ENCODE measurements at regions not wholly inside any gene's neighbourhood (a gene's known extent, or its start where the extent isn't known, plus 50 kb on each side); places are given as distances from the start of the nearest gene placed in this dataset.

DNA sequence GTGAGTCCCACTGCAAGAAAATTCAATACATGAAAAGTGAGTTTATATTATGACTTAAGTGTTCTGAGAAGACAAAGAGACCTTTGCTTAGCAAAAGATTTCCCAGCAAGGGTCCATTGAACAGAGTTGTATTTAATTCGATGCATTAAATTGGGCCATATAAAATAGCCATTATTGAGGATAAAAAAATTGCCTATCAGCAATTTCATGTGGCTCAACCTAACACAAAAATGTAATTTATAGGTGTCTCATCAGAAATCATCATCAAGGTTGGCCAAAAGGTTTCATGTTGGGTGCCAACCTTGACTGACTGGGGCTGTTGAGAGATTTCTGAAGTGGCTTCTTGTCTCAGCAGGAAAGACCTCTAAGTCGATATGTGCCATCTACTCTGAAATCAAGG lies 84.8 kb upstream of the TOX3 start:
- no peak for TF ChIP-seq CREB1 (IDR thresholded peaks at IDR 0.05; ENCODE audit: low read depth)
- TF ChIP-seq NFIC (IDR thresholded peaks at IDR 0.05), result no peak
- TF ChIP-seq, protein P1, sequence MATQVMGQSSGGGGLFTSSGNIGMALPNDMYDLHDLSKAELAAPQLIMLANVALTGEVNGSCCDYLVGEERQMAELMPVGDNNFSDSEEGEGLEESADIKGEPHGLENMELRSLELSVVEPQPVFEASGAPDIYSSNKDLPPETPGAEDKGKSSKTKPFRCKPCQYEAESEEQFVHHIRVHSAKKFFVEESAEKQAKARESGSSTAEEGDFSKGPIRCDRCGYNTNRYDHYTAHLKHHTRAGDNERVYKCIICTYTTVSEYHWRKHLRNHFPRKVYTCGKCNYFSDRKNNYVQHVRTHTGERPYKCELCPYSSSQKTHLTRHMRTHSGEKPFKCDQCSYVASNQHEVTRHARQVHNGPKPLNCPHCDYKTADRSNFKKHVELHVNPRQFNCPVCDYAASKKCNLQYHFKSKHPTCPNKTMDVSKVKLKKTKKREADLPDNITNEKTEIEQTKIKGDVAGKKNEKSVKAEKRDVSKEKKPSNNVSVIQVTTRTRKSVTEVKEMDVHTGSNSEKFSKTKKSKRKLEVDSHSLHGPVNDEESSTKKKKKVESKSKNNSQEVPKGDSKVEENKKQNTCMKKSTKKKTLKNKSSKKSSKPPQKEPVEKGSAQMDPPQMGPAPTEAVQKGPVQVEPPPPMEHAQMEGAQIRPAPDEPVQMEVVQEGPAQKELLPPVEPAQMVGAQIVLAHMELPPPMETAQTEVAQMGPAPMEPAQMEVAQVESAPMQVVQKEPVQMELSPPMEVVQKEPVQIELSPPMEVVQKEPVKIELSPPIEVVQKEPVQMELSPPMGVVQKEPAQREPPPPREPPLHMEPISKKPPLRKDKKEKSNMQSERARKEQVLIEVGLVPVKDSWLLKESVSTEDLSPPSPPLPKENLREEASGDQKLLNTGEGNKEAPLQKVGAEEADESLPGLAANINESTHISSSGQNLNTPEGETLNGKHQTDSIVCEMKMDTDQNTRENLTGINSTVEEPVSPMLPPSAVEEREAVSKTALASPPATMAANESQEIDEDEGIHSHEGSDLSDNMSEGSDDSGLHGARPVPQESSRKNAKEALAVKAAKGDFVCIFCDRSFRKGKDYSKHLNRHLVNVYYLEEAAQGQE (IDR thresholded peaks at IDR 0.05; ENCODE audit: low read depth), result no peak
- TF ChIP-seq, protein P2, sequence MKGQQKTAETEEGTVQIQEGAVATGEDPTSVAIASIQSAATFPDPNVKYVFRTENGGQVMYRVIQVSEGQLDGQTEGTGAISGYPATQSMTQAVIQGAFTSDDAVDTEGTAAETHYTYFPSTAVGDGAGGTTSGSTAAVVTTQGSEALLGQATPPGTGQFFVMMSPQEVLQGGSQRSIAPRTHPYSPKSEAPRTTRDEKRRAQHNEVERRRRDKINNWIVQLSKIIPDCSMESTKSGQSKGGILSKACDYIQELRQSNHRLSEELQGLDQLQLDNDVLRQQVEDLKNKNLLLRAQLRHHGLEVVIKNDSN (IDR thresholded peaks at IDR 0.05), result no peak
- no peak for TF ChIP-seq RAD21 (IDR thresholded peaks at IDR 0.05; ENCODE audit: low read depth)
- no peak for TF ChIP-seq ZBTB7A (IDR thresholded peaks at IDR 0.05; ENCODE audit: low read depth)
- no peak for TF ChIP-seq YY1 (IDR thresholded peaks at IDR 0.05; ENCODE audit: low read depth)

DNA sequence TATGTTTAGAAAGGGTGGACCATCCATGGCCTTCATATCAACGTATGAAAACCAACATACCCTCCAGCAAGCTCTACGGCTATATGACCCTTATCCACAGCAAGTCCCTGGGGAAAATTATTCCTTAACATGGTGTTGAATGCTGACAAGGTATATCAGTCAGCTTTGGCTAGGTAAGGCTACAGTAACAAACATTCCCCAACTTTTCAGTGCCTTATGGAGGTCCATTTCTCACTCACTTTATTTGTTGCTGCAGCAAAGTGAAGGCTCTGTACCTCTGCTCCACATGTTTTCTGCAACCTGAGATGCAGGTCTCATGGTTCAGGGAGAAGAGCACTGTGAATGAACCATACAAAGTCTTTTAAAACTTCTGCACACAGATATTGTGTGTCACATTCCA lies 83.8 kb upstream of the TOX3 start:
- TF ChIP-seq RAD21 (IDR thresholded peaks at IDR 0.05; ENCODE audit: low read depth) (no peak), TAF1 (IDR thresholded peaks at IDR 0.05; ENCODE audit: low read depth) (no peak), YY1 (IDR thresholded peaks at IDR 0.05; ENCODE audit: low read depth) (no peak), CEBPB (IDR thresholded peaks at IDR 0.05) (no peak), CREB1 (IDR thresholded peaks at IDR 0.05; ENCODE audit: low read depth) (no peak), EGR1 (IDR thresholded peaks at IDR 0.05) (no peak), ZBTB7A (IDR thresholded peaks at IDR 0.05; ENCODE audit: low read depth) (no peak), FOXM1 (IDR thresholded peaks at IDR 0.05; ENCODE audit: borderline replicate concordance, low read depth) (no peak), TEAD4 (IDR thresholded peaks at IDR 0.05) (no peak)
- TF ChIP-seq, protein P1 (IDR thresholded peaks at IDR 0.05; ENCODE audit: low read depth), result no peak

DNA sequence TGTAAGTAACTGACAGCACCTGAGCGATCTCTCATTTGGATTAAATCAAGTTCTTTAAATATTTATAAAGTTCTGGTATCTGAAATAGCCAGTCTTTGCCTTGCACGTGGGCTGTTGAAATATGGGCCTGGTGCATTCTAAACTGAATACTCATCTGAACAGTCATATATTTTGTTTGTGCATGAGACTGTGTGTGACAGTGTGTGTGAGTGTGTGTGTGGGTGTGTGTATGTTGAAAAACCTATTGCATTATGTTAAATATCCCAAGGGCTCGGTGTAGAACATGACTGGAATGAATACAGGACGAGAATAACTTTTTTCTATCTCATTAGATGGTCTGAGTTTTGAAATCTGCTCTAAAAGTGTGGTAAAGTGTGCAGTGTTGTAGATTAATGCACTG lies 82.4 kb upstream of the TOX3 start:
- TF ChIP-seq FOXM1 (IDR thresholded peaks at IDR 0.05; ENCODE audit: borderline replicate concordance, low read depth), result no peak
- no peak for TF ChIP-seq CREB1 (IDR thresholded peaks at IDR 0.05; ENCODE audit: low read depth)
- TF ChIP-seq, protein P2 (IDR thresholded peaks at IDR 0.05), result no peak
- no peak for TF ChIP-seq ZBTB7A (IDR thresholded peaks at IDR 0.05; ENCODE audit: low read depth)
- TF ChIP-seq, protein P1 (IDR thresholded peaks at IDR 0.05; ENCODE audit: low read depth), result no peak
- TF ChIP-seq TCF12 (IDR thresholded peaks at IDR 0.05; ENCODE audit: low read depth), result no peak
- no peak for TF ChIP-seq EGR1 (IDR thresholded peaks at IDR 0.05)
- no peak for TF ChIP-seq EP300 (IDR thresholded peaks at IDR 0.05; ENCODE audit: borderline replicate concordance)
- TF ChIP-seq NFIC (IDR thresholded peaks at IDR 0.05), result no peak
- TF ChIP-seq TAF1 (IDR thresholded peaks at IDR 0.05; ENCODE audit: low read depth), result no peak
- no peak for TF ChIP-seq YY1 (IDR thresholded peaks at IDR 0.05; ENCODE audit: low read depth)
- TF ChIP-seq RAD21 (IDR thresholded peaks at IDR 0.05; ENCODE audit: low read depth), result no peak
- no peak for TF ChIP-seq TEAD4 (IDR thresholded peaks at IDR 0.05)
- no peak for TF ChIP-seq CEBPB (IDR thresholded peaks at IDR 0.05)
- TF ChIP-seq, protein P3, sequence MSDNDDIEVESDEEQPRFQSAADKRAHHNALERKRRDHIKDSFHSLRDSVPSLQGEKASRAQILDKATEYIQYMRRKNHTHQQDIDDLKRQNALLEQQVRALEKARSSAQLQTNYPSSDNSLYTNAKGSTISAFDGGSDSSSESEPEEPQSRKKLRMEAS (IDR thresholded peaks at IDR 0.05), result no peak

DNA sequence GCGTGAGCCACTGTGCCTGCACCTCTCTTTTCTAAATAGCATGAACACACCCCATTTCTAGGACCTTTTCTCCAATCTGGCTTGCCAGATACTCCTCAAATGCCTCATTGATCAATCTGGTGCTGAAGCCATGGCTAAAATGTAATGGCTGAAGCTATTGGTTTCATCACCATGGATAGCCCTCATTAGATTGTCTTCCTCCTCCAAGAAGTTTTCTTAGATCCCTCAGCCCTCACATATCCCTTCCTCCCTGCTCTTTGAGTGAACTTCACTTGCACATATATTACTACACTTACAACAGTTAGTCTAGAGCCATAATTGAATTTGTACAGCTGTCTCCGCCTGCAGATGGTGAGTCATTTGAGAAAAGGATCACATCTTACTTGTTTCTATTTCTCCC lies 77.9 kb upstream of the TOX3 start:
- no peak for TF ChIP-seq ZBTB7A (IDR thresholded peaks at IDR 0.05; ENCODE audit: low read depth)
- TF ChIP-seq YY1 (IDR thresholded peaks at IDR 0.05; ENCODE audit: low read depth), result no peak
- TF ChIP-seq RAD21 (IDR thresholded peaks at IDR 0.05; ENCODE audit: low read depth), result no peak
- no peak for TF ChIP-seq CREB1 (IDR thresholded peaks at IDR 0.05; ENCODE audit: low read depth)
- no peak for TF ChIP-seq TCF12 (IDR thresholded peaks at IDR 0.05; ENCODE audit: low read depth)
- TF ChIP-seq EGR1 (IDR thresholded peaks at IDR 0.05), result no peak
- TF ChIP-seq, protein P2 (IDR thresholded peaks at IDR 0.05), result no peak
- TF ChIP-seq, protein P1 (IDR thresholded peaks at IDR 0.05; ENCODE audit: low read depth), result no peak
- TF ChIP-seq NFIC (IDR thresholded peaks at IDR 0.05), result no peak
- TF ChIP-seq FOXM1 (IDR thresholded peaks at IDR 0.05; ENCODE audit: borderline replicate concordance, low read depth), result no peak
- no peak for TF ChIP-seq TEAD4 (IDR thresholded peaks at IDR 0.05)
- TF ChIP-seq TAF1 (IDR thresholded peaks at IDR 0.05; ENCODE audit: low read depth), result no peak
- TF ChIP-seq EP300 (IDR thresholded peaks at IDR 0.05; ENCODE audit: borderline replicate concordance), result no peak
- TF ChIP-seq, protein P3 (IDR thresholded peaks at IDR 0.05), result no peak
- TF ChIP-seq CEBPB (IDR thresholded peaks at IDR 0.05), result no peak

Data from Ishikawa (cell line).